ENCODE measurements at regions not wholly inside any gene's neighbourhood (a gene's known extent, or its start where the extent isn't known, plus 50 kb on each side); places are given as distances from the start of the nearest gene placed in this dataset.

DNA sequence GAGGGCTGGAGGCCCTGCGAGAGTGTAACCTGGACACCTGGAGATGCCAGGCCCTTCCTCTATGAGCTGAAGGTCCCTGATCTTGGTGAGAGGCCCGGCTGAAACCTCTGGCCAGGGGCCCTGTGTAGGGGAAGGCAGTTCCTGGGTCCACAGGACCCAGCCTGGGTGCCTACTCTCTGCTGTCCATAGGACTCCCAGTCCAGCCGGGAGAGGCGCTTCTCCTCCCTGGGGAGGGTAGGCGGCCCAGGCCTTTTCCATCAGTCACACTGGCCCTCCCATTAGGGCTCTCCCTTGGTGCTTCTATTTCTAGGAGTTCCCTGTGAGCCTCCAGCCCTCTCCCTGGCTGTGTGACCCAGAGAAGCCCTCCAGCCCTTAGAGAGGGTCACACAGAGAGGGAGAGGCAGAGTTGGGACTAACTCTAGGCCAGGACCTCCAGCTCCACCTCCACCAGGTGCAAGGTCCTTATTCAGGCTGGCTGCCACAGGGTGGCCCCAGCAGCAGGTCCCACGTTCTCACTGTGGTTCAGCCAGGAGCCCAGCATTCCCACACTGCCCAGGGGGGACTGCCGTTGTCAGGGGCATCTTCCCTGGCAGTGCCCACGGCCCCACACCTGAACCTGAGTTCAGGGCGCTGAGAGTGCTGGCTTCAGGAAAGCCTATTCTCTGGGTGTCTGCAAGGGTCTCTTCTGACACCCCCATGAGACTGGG is 146.8 kb downstream of the SMAD6 start:
- ChIA-PET RAD21 (ENCODE audit: low non-redundant PET in 1 of 2, low total read pairs in 2 of 2, uncharacterized antibody in 2 of 2, unreplicated experiment in 2 of 2) (interaction anchor here in 1 of 2 experiments (0.6 kb wide), 1 partner anchor 203 kb away, joined by 5 read pairs; no protein-coding TSS in a partner anchor), CTCF (interaction anchor here (1.0 kb wide), 1 partner anchor 60 kb away, joined by 3 read pairs; no protein-coding TSS in a partner anchor), POLR2A (no interaction called here)
- no peaks in the 10 kb centered on the region for H3K36me3 ChIP-seq (ENCODE audit: control insufficient read depth in 1 of 2, insufficient read depth in 2 of 2, low read length in 2 of 2)
- no peaks in the 10 kb centered on the region for H3K27me3 ChIP-seq (ENCODE audit: insufficient read depth, low read length)
- intact Hi-C loops (cut with micrococcal nuclease) = no loop called here
- no peaks in the 10 kb centered on the region for H3K9me2 ChIP-seq (ENCODE audit: insufficient read depth)
- no peak overlapping the region for H3K9ac ChIP-seq (ENCODE audit: low read length)
- H3K27ac ChIP-seq (ENCODE audit: low read depth, low read length) = no peak overlapping the region
- H3K4me1 ChIP-seq (ENCODE audit: control insufficient read depth in 1 of 2, insufficient read depth in 2 of 2, low read length in 2 of 2) = peaks cover 14 to 18% of the 10 kb centered on the region in 2 experiments; a peak in 3 of 4 replicates
- H2AFZ ChIP-seq (ENCODE audit: low read depth, low read length, poor library complexity, severe bottlenecking) = no peak overlapping the region
- ATAC-seq (no peak), DNase-seq (ENCODE audit: low read depth, low spot score) (no peak)
- no peak overlapping the region for H3K4me3 ChIP-seq (replicated peaks in 1 of 2; ENCODE audit: low read depth in 1 of 2, low read length in 2 of 2)
- no peaks in the 10 kb centered on the region for H3K79me2 ChIP-seq (ENCODE audit: insufficient read depth, low read length)
- no peak overlapping the region for H3K4me2 ChIP-seq (ENCODE audit: low read length)
- BruUV-seq (replicated peaks) = no TSS peak
- H4K20me1 ChIP-seq (ENCODE audit: insufficient read depth) = no peaks in the 10 kb centered on the region
- TF ChIP-seq, protein P1, sequence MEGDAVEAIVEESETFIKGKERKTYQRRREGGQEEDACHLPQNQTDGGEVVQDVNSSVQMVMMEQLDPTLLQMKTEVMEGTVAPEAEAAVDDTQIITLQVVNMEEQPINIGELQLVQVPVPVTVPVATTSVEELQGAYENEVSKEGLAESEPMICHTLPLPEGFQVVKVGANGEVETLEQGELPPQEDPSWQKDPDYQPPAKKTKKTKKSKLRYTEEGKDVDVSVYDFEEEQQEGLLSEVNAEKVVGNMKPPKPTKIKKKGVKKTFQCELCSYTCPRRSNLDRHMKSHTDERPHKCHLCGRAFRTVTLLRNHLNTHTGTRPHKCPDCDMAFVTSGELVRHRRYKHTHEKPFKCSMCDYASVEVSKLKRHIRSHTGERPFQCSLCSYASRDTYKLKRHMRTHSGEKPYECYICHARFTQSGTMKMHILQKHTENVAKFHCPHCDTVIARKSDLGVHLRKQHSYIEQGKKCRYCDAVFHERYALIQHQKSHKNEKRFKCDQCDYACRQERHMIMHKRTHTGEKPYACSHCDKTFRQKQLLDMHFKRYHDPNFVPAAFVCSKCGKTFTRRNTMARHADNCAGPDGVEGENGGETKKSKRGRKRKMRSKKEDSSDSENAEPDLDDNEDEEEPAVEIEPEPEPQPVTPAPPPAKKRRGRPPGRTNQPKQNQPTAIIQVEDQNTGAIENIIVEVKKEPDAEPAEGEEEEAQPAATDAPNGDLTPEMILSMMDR (IDR thresholded peaks at IDR 0.05 in 2 of 3, conservative IDR thresholded peaks at IDR 0.05 in 1 of 3; ENCODE audit: borderline replicate concordance in 1 of 3, insufficient read depth in 1 of 3, low read depth in 2 of 3, low read length in 2 of 3) = no peak
- TF ChIP-seq EZH2phosphoT487 (IDR thresholded peaks at IDR 0.05; ENCODE audit: borderline replicate concordance) (no peak), FOSL1 (IDR thresholded peaks at IDR 0.05; ENCODE audit: low read depth) (no peak), ZBTB33 (IDR thresholded peaks at IDR 0.05; ENCODE audit: extremely low read depth, insufficient replicate concordance, low read length) (no peak), CBX3 (IDR thresholded peaks at IDR 0.05; ENCODE audit: low read depth) (no peak), CEBPB (IDR thresholded peaks at IDR 0.05; ENCODE audit: low read depth) (no peak), SRF (IDR thresholded peaks at IDR 0.05; ENCODE audit: low read depth) (no peak), POLR2AphosphoS5 (IDR thresholded peaks at IDR 0.05; ENCODE audit: low read depth, low read length) (no peak), MAX (IDR thresholded peaks at IDR 0.05) (no peak), TCF7L2 (IDR thresholded peaks at IDR 0.05; ENCODE audit: borderline replicate concordance, extremely low read depth, insufficient read depth, insufficient read length) (no peak), EZH2 (IDR thresholded peaks at IDR 0.05) (no peak), POLR2A (IDR thresholded peaks at IDR 0.05; ENCODE audit: borderline replicate concordance, extremely low read depth, insufficient read depth, insufficient read length) (no peak), SP1 (IDR thresholded peaks at IDR 0.05; ENCODE audit: low read depth) (no peak), ELF1 (IDR thresholded peaks at IDR 0.05; ENCODE audit: borderline replicate concordance, low read depth) (no peak), RAD21 (IDR thresholded peaks at IDR 0.05; ENCODE audit: low read depth) (no peak)
- TF ChIP-seq, protein P2, sequence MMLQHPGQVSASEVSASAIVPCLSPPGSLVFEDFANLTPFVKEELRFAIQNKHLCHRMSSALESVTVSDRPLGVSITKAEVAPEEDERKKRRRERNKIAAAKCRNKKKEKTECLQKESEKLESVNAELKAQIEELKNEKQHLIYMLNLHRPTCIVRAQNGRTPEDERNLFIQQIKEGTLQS (IDR thresholded peaks at IDR 0.05) = no peak
- TF ChIP-seq, protein P3, sequence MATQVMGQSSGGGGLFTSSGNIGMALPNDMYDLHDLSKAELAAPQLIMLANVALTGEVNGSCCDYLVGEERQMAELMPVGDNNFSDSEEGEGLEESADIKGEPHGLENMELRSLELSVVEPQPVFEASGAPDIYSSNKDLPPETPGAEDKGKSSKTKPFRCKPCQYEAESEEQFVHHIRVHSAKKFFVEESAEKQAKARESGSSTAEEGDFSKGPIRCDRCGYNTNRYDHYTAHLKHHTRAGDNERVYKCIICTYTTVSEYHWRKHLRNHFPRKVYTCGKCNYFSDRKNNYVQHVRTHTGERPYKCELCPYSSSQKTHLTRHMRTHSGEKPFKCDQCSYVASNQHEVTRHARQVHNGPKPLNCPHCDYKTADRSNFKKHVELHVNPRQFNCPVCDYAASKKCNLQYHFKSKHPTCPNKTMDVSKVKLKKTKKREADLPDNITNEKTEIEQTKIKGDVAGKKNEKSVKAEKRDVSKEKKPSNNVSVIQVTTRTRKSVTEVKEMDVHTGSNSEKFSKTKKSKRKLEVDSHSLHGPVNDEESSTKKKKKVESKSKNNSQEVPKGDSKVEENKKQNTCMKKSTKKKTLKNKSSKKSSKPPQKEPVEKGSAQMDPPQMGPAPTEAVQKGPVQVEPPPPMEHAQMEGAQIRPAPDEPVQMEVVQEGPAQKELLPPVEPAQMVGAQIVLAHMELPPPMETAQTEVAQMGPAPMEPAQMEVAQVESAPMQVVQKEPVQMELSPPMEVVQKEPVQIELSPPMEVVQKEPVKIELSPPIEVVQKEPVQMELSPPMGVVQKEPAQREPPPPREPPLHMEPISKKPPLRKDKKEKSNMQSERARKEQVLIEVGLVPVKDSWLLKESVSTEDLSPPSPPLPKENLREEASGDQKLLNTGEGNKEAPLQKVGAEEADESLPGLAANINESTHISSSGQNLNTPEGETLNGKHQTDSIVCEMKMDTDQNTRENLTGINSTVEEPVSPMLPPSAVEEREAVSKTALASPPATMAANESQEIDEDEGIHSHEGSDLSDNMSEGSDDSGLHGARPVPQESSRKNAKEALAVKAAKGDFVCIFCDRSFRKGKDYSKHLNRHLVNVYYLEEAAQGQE (IDR thresholded peaks at IDR 0.05; ENCODE audit: low read depth) = no peak
- no peaks in the 10 kb centered on the region for H3K9me3 ChIP-seq (ENCODE audit: control insufficient read depth in 1 of 2, insufficient read depth in 1 of 2, low read depth in 1 of 2, low read length in 2 of 2)
